Psoas muscle (tissue), 7 donors: ENCODE measurements at regions not wholly inside any gene's neighbourhood (a gene's known extent, or its start where the extent isn't known, plus 50 kb on each side); places are given as distances from the start of the nearest gene placed in this dataset.

Source experiments
- ATAC-seq, 4 donors: fragments of 200-7000 bp; cut with Tn5 transposase; one replicate each; pipeline ENCODE4 v1.9.1; 2020; ENCODE audit warnings: moderate library complexity in 3 of 4, mild to moderate bottlenecking in 2 of 4
- DNase-seq, 2 donors: peaks; one replicate each; pipeline ENCODE4 v3.0.0-alpha.2; 2020
- H3K27ac ChIP-seq: fragments of 200-600 bp; one replicate; pipeline ENCODE4 v1.8.0; 2022
- H3K27me3 ChIP-seq, 3 donors: fragments of 200-600 bp in 1 of 3; one replicate each; pipeline versions ENCODE4 v1.6.1 to v1.8.0; 2013 to 2022; ENCODE audit warnings: low read length in 2 of 3, mild to moderate bottlenecking in 2 of 3, moderate library complexity in 1 of 3; ENCODE audit not compliant: insufficient read depth in 3 of 3
- H3K36me3 ChIP-seq, 2 donors: fragments of 200-600 bp in 1 of 2; one replicate each; pipeline versions ENCODE4 v1.6.1 to v1.8.0; 2013 to 2022; ENCODE audit warnings: low read depth in 1 of 2, mild to moderate bottlenecking in 1 of 2, moderate library complexity in 1 of 2; ENCODE audit not compliant: insufficient read depth in 1 of 2
- H3K4me1 ChIP-seq: fragments of 200-600 bp; one replicate; pipeline ENCODE4 v1.8.0; 2022
- H3K4me3 ChIP-seq: fragments of 200-600 bp; one replicate; pipeline ENCODE4 v1.8.0; 2022; ENCODE audit warnings: mild to moderate bottlenecking
- H3K9me3 ChIP-seq: fragments of 200-600 bp; one replicate; pipeline ENCODE4 v1.8.0; 2022
- WGBS, 3 donors: extraction: QIAGEN DNeasy Blood & Tissue Kit; methylation state at CpG; one replicate each; pipeline versions ENCODE4 v1.1.6 to v1.1.7; 2013; 5-methylcytosine and 5-hydroxymethylcytosine counted together
- intact Hi-C, 2 donors: fragments of 100-400 bp; cut with DNase I; formaldehyde crosslinking; loops; one replicate each; pipeline versions ENCODE4 v1.11.0 to v1.14.2; 2022
- TF ChIP-seq, protein P1 (sequence below): fragments of 200-600 bp; IDR thresholded peaks from one replicate; pipeline ENCODE4 v1.8.0; 2022; ENCODE audit warnings: antibody characterized with exemption
- donor health status: healthy with polysubstance abuse.
- donor health status: DM: no; HTN: no; CAD: no; lungs with moderate emphysema.
- donor health status: Bipolar disorder and iron deficiency.
- donor health status: healthy.
- donor health status: DM: yes; HTN: yes; CAD: no.
- donor health status: DM: no; HTN: no; CAD: no.
- donor health status: DM: yes; HTN: yes; CAD: no.

DNA sequence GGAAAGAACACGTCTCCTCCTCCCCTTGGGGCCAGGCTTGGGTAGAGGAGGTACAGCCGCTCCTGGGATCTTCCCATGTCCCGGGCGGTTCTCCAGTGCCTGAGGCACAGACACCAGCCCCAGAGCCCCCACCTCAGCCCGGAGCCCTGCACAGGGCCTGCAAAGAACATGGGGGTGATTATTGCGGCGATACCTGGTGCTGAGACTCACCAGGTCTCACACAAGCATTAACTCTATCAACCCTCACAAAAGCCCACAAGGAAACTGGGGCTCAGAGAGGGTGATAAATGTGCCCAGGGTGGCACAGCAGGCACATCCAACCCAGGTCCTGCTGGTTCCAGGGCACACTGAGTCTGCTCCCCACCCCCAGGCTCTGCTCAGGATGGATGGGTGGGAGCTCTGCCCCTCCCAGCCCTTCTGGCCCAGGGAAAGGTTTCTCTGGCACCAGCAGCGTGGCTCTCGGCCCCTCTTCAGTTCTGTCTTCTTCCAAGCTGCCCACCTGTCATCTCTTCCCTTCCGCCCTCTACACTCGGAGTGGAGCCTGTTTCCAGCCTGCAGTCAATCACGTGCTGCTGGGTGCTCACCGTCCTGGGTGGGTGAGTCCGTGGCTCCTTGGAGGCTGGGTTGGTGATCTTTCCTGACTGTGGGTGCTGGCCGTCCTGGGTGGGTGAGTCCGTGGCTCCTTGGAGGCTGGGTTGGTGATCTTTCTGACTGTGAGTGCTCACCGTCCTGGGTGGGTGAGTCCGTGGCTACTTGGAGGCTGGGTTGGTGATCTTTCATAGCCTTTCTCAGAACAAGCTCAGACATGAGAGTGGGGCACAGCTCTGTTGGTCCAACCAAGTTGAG, 53.6 kb upstream of the AJAP1 start:
- ATAC-seq (no peak), DNase-seq (no peak)
- TF ChIP-seq, protein P1, sequence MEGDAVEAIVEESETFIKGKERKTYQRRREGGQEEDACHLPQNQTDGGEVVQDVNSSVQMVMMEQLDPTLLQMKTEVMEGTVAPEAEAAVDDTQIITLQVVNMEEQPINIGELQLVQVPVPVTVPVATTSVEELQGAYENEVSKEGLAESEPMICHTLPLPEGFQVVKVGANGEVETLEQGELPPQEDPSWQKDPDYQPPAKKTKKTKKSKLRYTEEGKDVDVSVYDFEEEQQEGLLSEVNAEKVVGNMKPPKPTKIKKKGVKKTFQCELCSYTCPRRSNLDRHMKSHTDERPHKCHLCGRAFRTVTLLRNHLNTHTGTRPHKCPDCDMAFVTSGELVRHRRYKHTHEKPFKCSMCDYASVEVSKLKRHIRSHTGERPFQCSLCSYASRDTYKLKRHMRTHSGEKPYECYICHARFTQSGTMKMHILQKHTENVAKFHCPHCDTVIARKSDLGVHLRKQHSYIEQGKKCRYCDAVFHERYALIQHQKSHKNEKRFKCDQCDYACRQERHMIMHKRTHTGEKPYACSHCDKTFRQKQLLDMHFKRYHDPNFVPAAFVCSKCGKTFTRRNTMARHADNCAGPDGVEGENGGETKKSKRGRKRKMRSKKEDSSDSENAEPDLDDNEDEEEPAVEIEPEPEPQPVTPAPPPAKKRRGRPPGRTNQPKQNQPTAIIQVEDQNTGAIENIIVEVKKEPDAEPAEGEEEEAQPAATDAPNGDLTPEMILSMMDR, result no peak
- 73 to 74% (median 74%) methylated on average over 18 of the region's 18 CpGs for WGBS, 3 donors
- no peak overlapping the region for H3K27ac ChIP-seq
- no peaks in the 10 kb centered on the region for H3K36me3 ChIP-seq
- H3K4me3 ChIP-seq, result no peak overlapping the region
- peaks cover 0 to 18% (median 2%) of the 10 kb centered on the region in 3 donors for H3K27me3 ChIP-seq
- intact Hi-C loops, result no loop called here
- no peaks in the 10 kb centered on the region for H3K4me1 ChIP-seq
- no peaks in the 10 kb centered on the region for H3K9me3 ChIP-seq

DNA sequence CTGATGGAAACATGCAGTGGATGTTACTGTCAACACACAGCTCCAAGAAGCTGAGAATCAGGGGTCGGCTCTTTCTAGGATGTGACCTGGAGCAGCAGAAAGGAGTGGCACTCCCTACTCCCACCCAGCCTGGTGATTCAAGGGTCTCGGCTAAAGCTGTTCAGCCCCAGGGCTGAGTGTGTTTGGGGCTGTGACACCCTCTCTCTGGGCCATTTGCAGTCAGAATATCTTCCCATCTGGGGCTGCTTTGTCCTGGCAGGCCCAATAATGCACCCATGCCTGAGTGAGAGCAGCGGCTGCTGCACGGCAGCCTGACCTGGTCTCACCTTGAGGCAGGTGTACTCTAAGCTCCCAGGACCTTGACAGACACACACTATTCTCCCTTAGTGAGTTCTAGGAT, 52.5 kb upstream of the AJAP1 start:
- Histone ChIP-seq H3K27me3 (peaks cover 0 to 20% (median 3%) of the 10 kb centered on the region in 3 donors), H3K27ac (no peak overlapping the region), H3K4me1 (no peaks in the 10 kb centered on the region), H3K4me3 (no peak overlapping the region), H3K36me3 (no peaks in the 10 kb centered on the region), H3K9me3 (no peaks in the 10 kb centered on the region)
- ATAC-seq (no peak), DNase-seq (peak in 1 of 2 donors; percentile 0)
- TF ChIP-seq, protein P1, result no peak
- 75 to 82% (median 81%) methylated on average over 4 of the region's 4 CpGs for WGBS, 3 donors
- intact Hi-C loops, result no loop called here

DNA sequence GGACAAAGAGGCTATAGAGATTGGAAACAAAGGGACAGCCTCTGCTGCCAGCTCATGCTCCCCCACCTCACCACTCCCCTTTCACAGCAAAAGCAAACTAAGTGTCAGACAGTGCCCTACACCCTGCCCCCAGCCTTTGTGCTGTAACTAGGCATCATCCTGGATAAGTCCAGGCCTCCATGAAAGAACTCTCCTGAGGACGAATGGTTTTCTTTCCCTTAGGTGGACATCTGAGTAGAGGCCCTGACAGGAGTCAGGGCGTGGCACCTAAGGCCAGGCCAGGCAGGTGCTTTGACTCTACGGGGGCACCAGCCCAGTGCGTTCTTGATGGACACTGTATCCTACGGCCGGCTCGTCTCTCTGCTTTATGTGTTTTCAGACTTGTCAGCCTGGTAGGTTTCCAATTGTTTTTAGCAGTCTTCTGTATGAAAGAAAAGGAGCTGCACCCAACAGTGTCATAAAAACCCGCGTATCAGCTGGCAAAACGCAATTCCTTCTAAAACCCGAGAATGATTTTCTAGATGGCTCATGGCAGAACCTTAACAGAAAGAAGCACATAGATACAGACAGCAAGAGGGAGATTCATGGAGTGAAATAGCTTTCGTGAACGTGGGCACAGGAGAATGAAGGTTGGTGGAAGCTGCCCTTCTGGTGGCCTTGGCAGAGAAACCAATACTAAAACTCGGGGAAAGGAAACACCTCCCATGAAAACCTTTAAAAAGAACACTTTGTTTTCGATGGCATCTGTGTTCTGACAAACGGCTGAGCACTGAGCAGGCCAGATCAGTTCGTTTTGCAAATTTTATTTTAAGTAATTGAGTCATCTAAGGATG, 51.7 kb upstream of the AJAP1 start:
- WGBS, 3 donors, result 69 to 75% (median 74%) methylated on average over 17 of the region's 17 CpGs
- no peaks in the 10 kb centered on the region for H3K4me1 ChIP-seq
- H3K27ac ChIP-seq, result no peak overlapping the region
- H3K9me3 ChIP-seq, result no peaks in the 10 kb centered on the region
- TF ChIP-seq, protein P1, result no peak
- DNase-seq (peak in 1 of 2 donors; percentile 19), ATAC-seq (no peak)
- H3K36me3 ChIP-seq, result no peaks in the 10 kb centered on the region
- intact Hi-C loops, result no loop called here
- peaks cover 0 to 24% (median 3%) of the 10 kb centered on the region in 3 donors for H3K27me3 ChIP-seq
- no peak overlapping the region for H3K4me3 ChIP-seq

DNA sequence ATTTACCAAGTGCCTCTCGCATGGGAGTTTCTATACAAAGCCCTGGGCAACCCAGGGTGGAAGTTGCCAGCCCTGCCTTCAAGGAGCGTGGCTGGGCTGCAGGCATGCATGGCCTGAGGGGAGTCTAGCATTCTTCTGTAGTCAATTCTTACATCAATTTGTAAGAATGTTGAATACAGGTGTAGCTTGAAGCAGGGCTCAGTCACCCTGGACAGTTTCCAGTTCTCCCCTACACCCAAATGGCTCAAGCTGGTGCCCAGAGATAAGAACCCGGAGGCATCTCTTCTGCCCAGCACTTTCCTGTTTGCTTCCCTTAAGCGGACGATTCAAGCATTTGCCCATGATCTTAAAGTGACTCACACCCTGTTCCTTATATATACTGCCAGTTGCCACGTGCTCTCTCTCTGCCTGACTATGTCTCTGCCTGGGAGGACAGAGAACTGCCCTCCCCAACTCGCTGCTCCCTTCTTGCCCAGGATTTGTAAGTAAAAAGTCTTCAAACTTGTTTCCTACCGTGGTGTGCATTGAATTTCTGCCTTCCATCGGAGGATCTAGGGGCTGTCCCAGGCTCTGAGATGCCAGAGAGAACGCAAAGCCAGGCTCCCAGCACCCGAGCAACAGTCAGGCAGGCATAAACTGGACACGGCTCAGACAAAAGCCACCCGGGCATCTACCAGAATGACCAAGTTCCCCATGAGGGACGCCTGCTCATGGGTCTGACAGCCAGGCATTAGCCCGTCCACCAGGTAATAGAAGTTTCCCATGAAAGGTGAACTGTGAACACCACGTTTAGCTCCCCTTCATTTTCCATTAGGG, 50.9 kb upstream of the AJAP1 start:
- TF ChIP-seq, protein P1, result no peak
- Histone ChIP-seq H3K27me3 (peaks cover 0 to 24% (median 3%) of the 10 kb centered on the region in 3 donors), H3K36me3 (no peaks in the 10 kb centered on the region), H3K4me3 (no peak overlapping the region), H3K27ac (no peak overlapping the region), H3K4me1 (no peaks in the 10 kb centered on the region), H3K9me3 (no peaks in the 10 kb centered on the region)
- intact Hi-C loops, result no loop called here
- DNase-seq (peak in 1 of 2 donors; percentile 7), ATAC-seq (no peak)
- WGBS, 3 donors, result 57 to 66% (median 58%) methylated on average over 16 of the region's 16 CpGs
